Heart left ventricle (tissue), 16 donors: ENCODE measurements at regions not wholly inside any gene's neighbourhood (a gene's known extent, or its start where the extent isn't known, plus 50 kb on each side); places are given as distances from the start of the nearest gene placed in this dataset.
A peak's percentile ranks its signal among the peaks of the same experiment; 100 is the strongest.
"Not testable (repeated sequence)": the region's sequence is repeated elsewhere in the genome, so short reads cannot be mapped to it uniquely, and the experiment has no call there.

Experiments used
- ATAC-seq, 4 donors: fragments of 200-7000 bp; cut with Tn5 transposase; one replicate each; pipeline ENCODE4 v1.9.1; 2020 to 2022; ENCODE audit warnings: moderate library complexity in 4 of 4, mild to moderate bottlenecking in 3 of 4, moderate number of reproducible peaks in 1 of 4
- DNase-seq, 5 donors: peaks; one replicate each; pipeline ENCODE4 v3.0.0-alpha.2; 2020
- H3K27ac ChIP-seq, 12 donors: fragments of 200-600 bp; sonication (generic) in 4 of 12; one replicate each; pipeline versions ENCODE4 v1.5.0 to v1.8.0; 2016 to 2022; ENCODE audit warnings: mild to moderate bottlenecking in 2 of 12
- H3K27me3 ChIP-seq, 9 donors: fragments of 200-600 bp; sonication (generic) in 2 of 9; one replicate each; pipeline versions ENCODE4 v1.5.1 to v1.8.0; 2016 to 2022; ENCODE audit warnings: mild to moderate bottlenecking in 3 of 9
- H3K36me3 ChIP-seq, 9 donors: fragments of 200-600 bp; sonication (generic) in 2 of 9; one replicate each; pipeline versions ENCODE4 v1.5.0 to v1.8.0; 2018 to 2022; ENCODE audit warnings: mild to moderate bottlenecking in 2 of 9
- H3K4me1 ChIP-seq, 12 donors: fragments of 200-600 bp; sonication (generic) in 4 of 12; one replicate each; pipeline versions ENCODE4 v1.5.0 to v1.8.0; 2016 to 2022; ENCODE audit warnings: mild to moderate bottlenecking in 3 of 12
- H3K4me3 ChIP-seq, 12 donors: fragments of 200-600 bp; sonication (generic) in 4 of 12; one replicate each; pipeline versions ENCODE4 v1.5.0 to v1.8.0; 2017 to 2022; ENCODE audit warnings: mild to moderate bottlenecking in 9 of 12, moderate library complexity in 4 of 12
- H3K9me3 ChIP-seq, 12 donors: fragments of 200-600 bp; sonication (generic) in 4 of 12; one replicate each; pipeline versions ENCODE4 v1.5.0 to v1.8.0; 2016 to 2022; ENCODE audit warnings: mild to moderate bottlenecking in 1 of 12
- CTCF ChIP-seq, 12 donors: fragments of 200-600 bp; sonication (generic) in 4 of 12; IDR thresholded peaks; one replicate each; pipeline versions ENCODE4 v1.5.0 to v1.8.0; 2018 to 2022; ENCODE audit warnings: antibody characterized with exemption in 12 of 12, mild to moderate bottlenecking in 5 of 12
- POLR2A ChIP-seq, 2 donors: fragments of 450-650 bp; IDR thresholded peaks; one replicate each; pipeline ENCODE4 v1.6.1; 2017; ENCODE audit warnings: antibody characterized with exemption in 2 of 2, mild to moderate bottlenecking in 2 of 2, moderate library complexity in 2 of 2
- WGBS, 4 donors: extraction: QIAGEN DNeasy Blood & Tissue Kit in 2 of 4; methylation state at CpG; one replicate each; pipeline versions ENCODE4 v1.1.5 to v1.1.7; 2013 to 2018; 5-methylcytosine and 5-hydroxymethylcytosine counted together
- intact Hi-C, 10 donors: fragments of 100-400 bp; cut with DNase I; formaldehyde crosslinking; loops; one replicate each; pipeline versions ENCODE4 v1.11.1 to v1.14.2; 2022
- donor health status: ischemic (EF 13 %, LVEDD 7.1; RV severe dilation, severe dysfunction).
- donor health status: healthy with polysubstance abuse.
- donor health status: DM: no; HTN: yes; CAD: no.
- donor health status: DM: no; HTN: no; CAD: no.
- donor health status: ischemic (EF 25% LVEDD 6.9; RV normal size, moderate dysfunction).
- donor health status: ischemic (EF 25% LVEDD 5.7; RV mildly dilated, moderate dysfunction).
- donor health status: healthy.
- donor health status: DM: yes; HTN: yes; CAD: no.
- donor health status: ischemic (EF 35%, LVEDD 5.7; RV mildly dilated, moderate dysfunction).
- donor health status: nonischemic (EF 11% LVEDD 7.7; RV severe dilation, severe dysfunction).
- donor health status: DM: yes; HTN: yes; CAD: no.
- donor health status: PGD.
- donor health status: ischemic (EF 29% LVEDD 5.4; RV normal size, mild dysfunction).
- donor health status: nonischemic (EF 23%, LVEDD 6.1; RV moderate dilation, normal function).

GRCh38 chr2:65930259-65930658, 497.9 kb upstream of the SPRED2 start:
- TF ChIP-seq CTCF (IDR thresholded peaks at IDR 0.05) (no peak), POLR2A (IDR thresholded peaks at IDR 0.05) (no peak)
- H3K27ac ChIP-seq, result no peak overlapping the region
- H3K36me3 ChIP-seq, result no peaks in the 10 kb centered on the region
- intact Hi-C loops, result no loop called here
- no peak for DNase-seq
- H3K9me3 ChIP-seq, result no peaks in the 10 kb centered on the region
- H3K27me3 ChIP-seq, result peaks cover 0 to 4% (median 0%) of the 10 kb centered on the region in 9 donors
- ATAC-seq, result no peak
- no peaks in the 10 kb centered on the region for H3K4me1 ChIP-seq
- 89 to 96% (median 94%) methylated on average over 4 of the region's 4 CpGs for WGBS, 4 donors
- H3K4me3 ChIP-seq, result no peak overlapping the region

- DNase-seq, H3K27me3 ChIP-seq, H3K9me3 ChIP-seq, H3K4me3 ChIP-seq, ATAC-seq, intact Hi-C loops, H3K27ac ChIP-seq, H3K36me3 ChIP-seq, H3K4me1 ChIP-seq: not testable (repeated sequence)
- 72 to 85% (median 81%) methylated on average over 5 to 10 of the region's 10 CpGs for WGBS, 4 donors
Measured at GRCh38 chr2:65929664-65930063, 497.3 kb upstream of the SPRED2 start.

GRCh38 chr2:65922794-65923193, 490.4 kb upstream of the SPRED2 start:
- peak in 3 of 4 donors; percentile 9 to 75 (median 60) for ATAC-seq
- Histone ChIP-seq H3K4me3 (no peak overlapping the region), H3K27ac (no peak overlapping the region), H3K9me3 (no peaks in the 10 kb centered on the region), H3K36me3 (no peaks in the 10 kb centered on the region), H3K4me1 (peaks cover 0 to 15% (median 0%) of the 10 kb centered on the region in 12 donors), H3K27me3 (no peaks in the 10 kb centered on the region)
- peak in 1 of 5 donors; percentile 33 for DNase-seq
- TF ChIP-seq POLR2A (IDR thresholded peaks at IDR 0.05) (no peak), CTCF (IDR thresholded peaks at IDR 0.05) (no peak)
- WGBS, 4 donors, result 39 to 53% (median 43%) methylated on average over 4 of the region's 4 CpGs
- intact Hi-C loops, result no loop called here

GRCh38 chr2:65922030-65922429, 489.6 kb upstream of the SPRED2 start:
- 53 to 75% (median 61%) methylated on average over 4 of the region's 4 CpGs for WGBS, 4 donors
- intact Hi-C loops, result no loop called here
- Histone ChIP-seq H3K9me3 (no peaks in the 10 kb centered on the region), H3K27me3 (no peaks in the 10 kb centered on the region), H3K4me1 (peaks cover 0 to 15% (median 0%) of the 10 kb centered on the region in 12 donors), H3K27ac (no peak overlapping the region), H3K4me3 (no peak overlapping the region), H3K36me3 (no peaks in the 10 kb centered on the region)
- ATAC-seq (no peak), DNase-seq (no peak)
- TF ChIP-seq POLR2A (IDR thresholded peaks at IDR 0.05), result no peak
- no peak for TF ChIP-seq CTCF (IDR thresholded peaks at IDR 0.05)

GRCh38 chr2:65921116-65921515, 488.7 kb upstream of the SPRED2 start:
- no peak overlapping the region for H3K27ac ChIP-seq
- no peak for ATAC-seq
- H3K36me3 ChIP-seq, result no peaks in the 10 kb centered on the region
- no peak for DNase-seq
- no peak overlapping the region for H3K4me3 ChIP-seq
- H3K9me3 ChIP-seq, result no peaks in the 10 kb centered on the region
- no peaks in the 10 kb centered on the region for H3K27me3 ChIP-seq
- intact Hi-C loops, result no loop called here
- TF ChIP-seq CTCF (IDR thresholded peaks at IDR 0.05) (no peak), POLR2A (IDR thresholded peaks at IDR 0.05) (no peak)
- H3K4me1 ChIP-seq, result peaks cover 0 to 15% (median 0%) of the 10 kb centered on the region in 12 donors
